ENCODE measurements at regions not wholly inside any gene's neighbourhood (a gene's known extent, or its start where the extent isn't known, plus 50 kb on each side); places are given as distances from the start of the nearest gene placed in this dataset.
"Not testable (repeated sequence)": the region's sequence is repeated elsewhere in the genome, so short reads cannot be mapped to it uniquely, and the experiment has no call there.

GRCh38 chr11:82184966-82185365 lies 548.7 kb downstream of the FAM181B start:
- no peak for DNase-seq
- H3K27me3 ChIP-seq, result no peaks in the 10 kb centered on the region
- no peaks in the 10 kb centered on the region for H3K36me3 ChIP-seq
- no peak overlapping the region for H3K4me3 ChIP-seq
- no peaks in the 10 kb centered on the region for H3K4me1 ChIP-seq
- H3K27ac ChIP-seq, result no peak overlapping the region
- H3K9me3 ChIP-seq, result no peaks in the 10 kb centered on the region
- no peak for TF ChIP-seq POLR2A (IDR thresholded peaks at IDR 0.05)
- TF ChIP-seq CTCF (IDR thresholded peaks at IDR 0.05), result no peak

DNA sequence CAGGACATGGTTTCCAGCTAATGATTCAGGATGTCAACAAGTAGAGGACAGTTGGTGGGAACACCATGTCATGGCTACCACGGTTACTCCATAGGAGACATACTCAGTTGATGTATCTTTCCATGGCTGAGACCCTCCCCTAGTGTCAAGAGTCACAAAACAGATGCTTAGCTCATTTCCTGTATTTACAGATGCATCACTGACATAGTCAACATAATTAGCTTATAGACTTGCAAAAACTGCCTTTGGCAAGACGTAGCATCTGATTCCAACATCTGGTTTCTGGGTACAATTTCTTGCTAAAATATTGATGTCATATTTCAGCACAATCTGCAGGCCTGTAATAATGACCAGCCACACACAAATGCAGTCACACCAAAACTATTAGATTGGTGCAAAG lies 550.3 kb downstream of the FAM181B start:
- DNase-seq, result no peak
- no peak overlapping the region for H3K4me3 ChIP-seq
- no peak for TF ChIP-seq POLR2A (IDR thresholded peaks at IDR 0.05)
- no peak for TF ChIP-seq CTCF (IDR thresholded peaks at IDR 0.05)
- H3K36me3 ChIP-seq, result no peaks in the 10 kb centered on the region
- no peaks in the 10 kb centered on the region for H3K4me1 ChIP-seq
- no peaks in the 10 kb centered on the region for H3K9me3 ChIP-seq
- H3K27ac ChIP-seq, result no peak overlapping the region
- H3K27me3 ChIP-seq, result no peaks in the 10 kb centered on the region

DNA sequence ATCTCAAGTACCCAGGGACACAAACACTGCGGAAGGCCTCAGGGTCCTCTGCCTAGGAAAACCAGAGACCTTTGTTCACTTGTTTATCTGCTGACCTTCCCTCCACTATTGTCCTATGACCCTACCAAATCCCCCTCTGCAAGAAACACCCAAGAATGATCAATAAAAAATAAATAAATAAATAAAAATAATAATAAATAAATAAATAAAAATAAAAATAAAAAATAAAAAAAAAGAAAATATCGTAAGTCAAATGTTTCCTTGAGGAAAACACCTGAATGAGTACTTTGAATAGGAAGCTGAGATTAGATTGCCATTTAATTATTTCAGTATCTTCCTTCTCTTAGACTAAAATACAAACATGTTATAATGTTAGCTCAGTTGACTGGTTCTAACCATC lies 551.0 kb downstream of the FAM181B start:
- not testable (repeated sequence) for H3K36me3 ChIP-seq, H3K4me3 ChIP-seq, H3K9me3 ChIP-seq, H3K27me3 ChIP-seq, H3K4me1 ChIP-seq, DNase-seq, H3K27ac ChIP-seq

- H3K4me3 ChIP-seq, H3K36me3 ChIP-seq, H3K4me1 ChIP-seq, DNase-seq, H3K9me3 ChIP-seq, H3K27ac ChIP-seq, H3K27me3 ChIP-seq: not testable (repeated sequence)
Observed at GRCh38 chr11:82181796-82182195, 551.9 kb downstream of the FAM181B start.

DNA sequence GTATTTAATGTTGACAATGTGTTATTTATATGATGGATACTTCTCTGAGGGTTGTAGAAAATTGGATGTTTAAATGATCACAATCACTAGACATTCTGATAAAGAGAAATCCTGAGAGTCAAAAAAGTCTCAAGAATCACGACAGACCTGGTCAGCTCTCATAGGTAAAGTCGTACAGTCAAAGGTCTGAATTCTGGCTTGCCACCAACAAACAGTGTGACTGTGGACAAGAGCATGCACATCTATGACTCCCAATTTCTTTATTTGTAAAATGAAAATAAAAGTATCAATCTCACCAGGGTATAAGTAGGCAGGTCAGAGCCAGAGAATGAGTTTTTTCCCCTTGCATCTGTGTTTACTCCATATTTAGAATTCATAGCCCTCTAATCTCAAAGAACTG lies 556.7 kb downstream of the FAM181B start:
- Histone ChIP-seq H3K4me3 (no peak overlapping the region), H3K27me3 (no peaks in the 10 kb centered on the region), H3K36me3 (no peaks in the 10 kb centered on the region), H3K9me3 (no peaks in the 10 kb centered on the region), H3K27ac (no peak overlapping the region), H3K4me1 (no peaks in the 10 kb centered on the region)
- TF ChIP-seq CTCF (IDR thresholded peaks at IDR 0.05), result no peak
- TF ChIP-seq POLR2A (IDR thresholded peaks at IDR 0.05), result no peak
- no peak for DNase-seq

GRCh38 chr11:82176365-82176764 lies 557.3 kb downstream of the FAM181B start:
- H3K36me3 ChIP-seq, result no peaks in the 10 kb centered on the region
- H3K9me3 ChIP-seq, result no peaks in the 10 kb centered on the region
- no peaks in the 10 kb centered on the region for H3K27me3 ChIP-seq
- no peak overlapping the region for H3K4me3 ChIP-seq
- no peak overlapping the region for H3K27ac ChIP-seq
- DNase-seq, result no peak
- no peaks in the 10 kb centered on the region for H3K4me1 ChIP-seq
- TF ChIP-seq CTCF (IDR thresholded peaks at IDR 0.05) (no peak), POLR2A (IDR thresholded peaks at IDR 0.05) (no peak)

- H3K27ac ChIP-seq, result no peak overlapping the region
- no peaks in the 10 kb centered on the region for H3K36me3 ChIP-seq
- H3K9me3 ChIP-seq, result no peaks in the 10 kb centered on the region
- no peak for DNase-seq
- TF ChIP-seq CTCF (IDR thresholded peaks at IDR 0.05), result no peak
- TF ChIP-seq POLR2A (IDR thresholded peaks at IDR 0.05), result no peak
- no peaks in the 10 kb centered on the region for H3K27me3 ChIP-seq
- no peaks in the 10 kb centered on the region for H3K4me1 ChIP-seq
- H3K4me3 ChIP-seq, result no peak overlapping the region
Observed at GRCh38 chr11:82174610-82175009, 559.1 kb downstream of the FAM181B start.

All from Peyer's patch (tissue), 4 donors.